NCI-H446 treated with DMSO at 0.1 percent for 48 hours (cell line): ENCODE measurements at regions not wholly inside any gene's neighbourhood (a gene's known extent, or its start where the extent isn't known, plus 50 kb on each side); places are given as distances from the start of the nearest gene placed in this dataset.
"Not testable (repeated sequence)": the region's sequence is repeated elsewhere in the genome, so short reads cannot be mapped to it uniquely, and the experiment has no call there.

ENCODE experiments used
- DNase-seq: peaks from one replicate; lab custom pipeline; 2025; lab: John Stamatoyannopoulos, UW

DNA sequence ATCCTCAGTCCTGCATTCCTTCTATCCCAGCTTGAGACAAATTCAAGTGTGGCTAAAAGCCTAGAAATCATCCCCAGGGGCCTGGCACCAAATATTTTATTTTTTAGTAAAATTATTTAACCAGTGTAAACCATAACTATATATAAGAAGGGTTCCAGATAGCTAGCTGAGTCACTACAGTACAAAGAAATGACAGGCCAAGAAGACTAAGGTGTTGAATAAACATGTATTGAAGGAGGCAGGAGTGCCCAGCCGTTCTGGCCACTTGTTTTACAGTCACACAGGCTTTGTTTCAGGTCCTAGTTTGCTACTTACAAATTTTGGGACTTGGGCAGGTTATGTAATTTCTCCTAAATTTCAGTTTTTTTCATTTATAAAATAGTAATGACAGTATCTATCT, 225.9 kb upstream of the PITX2 start:
- no peak for DNase-seq

DNA sequence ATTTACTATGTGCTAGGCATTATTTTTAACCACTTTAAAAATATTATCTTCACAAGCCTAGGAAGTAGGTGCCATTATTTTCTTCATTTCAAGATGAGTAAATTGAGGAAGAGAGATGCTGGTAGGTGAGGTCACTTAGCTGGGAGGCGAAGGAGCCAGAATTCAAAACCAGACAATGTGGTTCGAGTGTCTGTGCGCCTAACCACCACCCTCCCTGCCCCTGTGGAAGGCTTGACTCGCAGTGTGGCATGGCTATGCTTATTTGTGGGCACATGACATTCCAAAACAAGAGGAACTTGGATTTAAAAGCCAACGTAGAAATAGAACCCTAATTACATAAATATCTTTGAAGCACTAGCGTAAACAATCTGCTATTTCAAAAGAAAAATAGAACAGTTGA, 226.6 kb upstream of the PITX2 start:
- DNase-seq = no peak

DNA sequence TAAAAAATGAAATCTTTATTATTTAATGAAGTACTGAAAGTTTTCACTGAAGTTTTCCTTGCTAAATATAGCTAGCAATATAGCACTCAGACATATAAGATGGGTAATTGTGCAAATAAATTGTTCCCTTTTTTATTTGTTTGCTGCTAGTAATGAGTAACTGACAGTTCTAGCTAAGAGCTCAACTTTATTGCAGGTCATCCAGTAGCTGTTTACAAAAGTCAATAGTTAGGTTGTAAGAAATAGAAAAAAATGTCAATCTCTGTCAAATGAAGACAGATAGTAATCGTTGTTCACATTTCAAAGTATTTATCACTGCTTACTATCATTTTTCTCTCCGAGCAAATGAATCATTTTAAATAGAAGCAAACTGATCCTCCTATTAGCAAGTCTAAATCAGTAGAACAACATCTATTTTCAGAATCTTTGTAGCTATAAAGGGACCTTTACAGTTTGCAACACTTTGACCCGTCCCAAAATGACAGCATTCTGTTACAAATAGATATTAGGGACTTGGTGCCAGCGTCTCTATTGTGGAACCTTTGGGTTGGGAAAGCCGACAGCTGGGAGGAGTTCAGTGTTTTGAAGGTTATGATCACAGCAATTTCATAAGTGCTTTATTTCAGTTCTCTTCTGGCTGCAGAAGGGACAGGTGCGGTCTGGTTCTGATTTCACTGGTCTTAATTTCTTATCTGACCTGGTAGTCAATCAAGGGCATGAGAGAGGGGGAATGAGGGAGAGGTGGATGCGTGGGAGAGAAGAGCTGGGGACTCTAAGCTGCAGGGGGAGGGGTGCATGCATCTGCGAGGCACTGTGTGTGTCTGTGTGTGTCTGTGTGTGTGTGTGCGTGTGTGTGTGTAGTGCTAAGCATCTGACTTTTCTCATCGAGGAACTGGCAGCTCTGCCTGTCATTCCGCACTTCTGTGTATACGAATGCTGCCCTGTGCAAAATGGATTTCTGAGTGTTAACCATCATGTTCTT, 227.9 kb upstream of the PITX2 start:
- no peak for DNase-seq

DNA sequence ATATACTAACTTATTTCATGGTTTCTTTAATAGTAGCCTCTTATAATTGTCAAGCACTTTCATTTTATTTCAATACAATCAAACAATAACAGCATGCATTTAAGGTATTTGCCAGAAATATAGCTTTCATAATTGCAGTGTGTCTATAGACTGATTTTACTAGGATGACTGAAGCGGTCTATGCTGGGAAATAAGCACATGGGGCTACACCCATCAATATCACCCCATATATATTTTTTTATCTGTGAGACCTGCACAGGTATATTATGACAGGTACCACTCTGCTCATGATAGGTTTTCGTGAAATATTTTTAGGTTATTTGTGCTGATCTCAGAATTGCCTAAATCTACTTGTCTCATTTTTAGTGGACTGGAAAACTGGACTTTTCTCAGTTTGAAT, 229.1 kb upstream of the PITX2 start:
- DNase-seq = no peak

DNA sequence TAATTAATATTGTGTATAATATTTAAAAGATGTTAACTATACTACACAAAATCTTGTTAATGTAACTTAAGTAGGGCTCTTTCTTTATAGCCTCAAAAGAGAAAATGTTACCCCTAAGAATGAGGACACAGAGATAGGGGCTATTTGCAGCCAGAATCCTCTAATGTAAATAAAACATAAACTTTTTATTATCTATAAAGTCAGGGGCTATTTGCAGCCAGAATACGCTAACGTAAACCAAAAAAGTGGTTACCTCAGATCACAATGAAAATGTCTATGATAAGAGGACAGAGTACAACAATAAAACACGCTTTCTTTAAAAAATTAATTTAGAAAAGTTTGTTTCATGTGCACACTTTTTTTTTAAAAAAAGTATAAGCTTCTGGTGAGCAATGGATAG, 229.9 kb upstream of the PITX2 start:
- no peak for DNase-seq

DNA sequence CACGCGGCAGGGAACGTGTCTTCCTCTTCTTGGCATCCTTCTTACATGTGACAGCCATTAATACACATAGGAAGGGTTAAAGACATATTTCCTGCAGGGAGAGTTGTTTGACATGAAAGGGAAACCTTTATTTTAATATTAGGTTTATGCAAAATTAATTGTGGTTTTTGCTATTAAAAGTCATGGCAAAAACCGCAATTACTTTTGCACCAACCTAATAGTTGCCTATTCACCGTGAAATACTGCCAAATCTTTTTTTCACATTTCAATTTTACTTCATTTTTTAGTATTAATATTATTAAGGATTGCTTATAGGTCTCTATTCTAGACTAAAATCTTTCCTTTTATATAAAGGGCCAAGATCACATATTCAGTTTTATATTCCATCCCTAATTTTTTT, 230.4 kb upstream of the PITX2 start:
- no peak for DNase-seq

DNA sequence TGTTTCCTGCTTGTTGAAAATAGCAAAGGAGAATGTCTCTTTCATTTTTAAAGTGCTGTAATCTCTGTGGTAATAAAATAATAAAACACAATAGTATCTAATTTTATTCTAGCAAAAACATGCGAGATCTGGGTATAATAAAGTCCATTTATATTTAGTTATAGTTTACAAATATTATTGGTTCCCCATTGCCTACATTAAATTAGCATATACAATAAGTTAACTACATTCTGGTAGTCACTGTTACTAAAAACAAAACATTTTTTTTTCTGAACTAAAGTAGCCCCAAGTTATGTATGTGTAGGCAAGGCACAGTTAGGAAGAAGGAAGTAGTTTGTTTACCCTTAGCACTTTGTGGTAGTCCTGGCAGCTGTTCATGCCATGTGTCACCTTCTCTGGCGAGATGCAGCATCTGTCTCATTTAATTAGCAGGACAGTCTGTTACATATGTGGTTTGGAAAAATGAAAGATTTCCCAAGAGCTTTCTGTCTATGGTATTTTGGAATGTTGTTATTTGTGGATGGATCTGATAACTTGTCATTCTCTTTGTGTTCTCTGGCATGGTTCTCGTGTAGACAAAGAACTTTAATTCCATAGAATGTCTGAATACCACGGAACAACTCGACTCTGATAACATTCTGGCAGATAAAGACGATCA, 231.3 kb upstream of the PITX2 start:
- peak; percentile 51 for DNase-seq

DNA sequence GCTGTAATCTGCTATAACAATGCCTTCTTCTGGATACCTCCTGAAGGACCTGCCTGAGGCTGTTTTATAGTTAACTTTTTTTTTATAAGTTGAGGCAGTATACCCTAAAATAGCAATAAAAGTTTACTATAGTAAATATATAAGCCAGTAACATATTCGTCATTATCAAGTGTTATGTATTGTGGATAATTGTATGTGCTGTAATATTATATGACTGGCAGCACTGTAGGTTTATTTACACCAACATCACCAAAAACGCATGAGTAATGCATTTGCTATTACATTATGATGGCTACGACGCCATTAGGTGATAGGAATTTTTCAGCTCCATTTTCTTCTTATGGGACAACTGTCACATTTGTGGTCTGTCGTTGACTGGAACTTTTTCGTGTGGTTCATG, 237.2 kb upstream of the PITX2 start:
- DNase-seq = no peak

DNA sequence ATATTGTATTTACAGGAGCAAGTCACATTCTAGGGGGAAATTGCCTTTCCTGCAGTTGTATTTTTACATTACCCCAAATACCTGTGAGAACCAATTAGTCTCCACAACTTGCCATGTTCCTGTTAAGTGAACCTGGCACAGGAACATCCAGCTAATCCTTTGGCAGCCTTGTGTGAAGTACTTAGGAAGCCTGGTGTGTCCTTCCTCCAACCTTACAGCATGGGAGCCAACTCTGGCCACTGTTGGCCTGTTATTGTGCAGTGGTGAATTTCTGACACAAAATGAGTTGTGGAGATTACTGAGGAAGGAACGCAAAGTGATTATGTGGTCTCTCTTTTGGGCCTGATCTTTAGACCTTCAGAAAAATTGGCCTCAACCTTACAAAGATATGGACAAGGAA, 238.0 kb upstream of the PITX2 start:
- no peak for DNase-seq

DNA sequence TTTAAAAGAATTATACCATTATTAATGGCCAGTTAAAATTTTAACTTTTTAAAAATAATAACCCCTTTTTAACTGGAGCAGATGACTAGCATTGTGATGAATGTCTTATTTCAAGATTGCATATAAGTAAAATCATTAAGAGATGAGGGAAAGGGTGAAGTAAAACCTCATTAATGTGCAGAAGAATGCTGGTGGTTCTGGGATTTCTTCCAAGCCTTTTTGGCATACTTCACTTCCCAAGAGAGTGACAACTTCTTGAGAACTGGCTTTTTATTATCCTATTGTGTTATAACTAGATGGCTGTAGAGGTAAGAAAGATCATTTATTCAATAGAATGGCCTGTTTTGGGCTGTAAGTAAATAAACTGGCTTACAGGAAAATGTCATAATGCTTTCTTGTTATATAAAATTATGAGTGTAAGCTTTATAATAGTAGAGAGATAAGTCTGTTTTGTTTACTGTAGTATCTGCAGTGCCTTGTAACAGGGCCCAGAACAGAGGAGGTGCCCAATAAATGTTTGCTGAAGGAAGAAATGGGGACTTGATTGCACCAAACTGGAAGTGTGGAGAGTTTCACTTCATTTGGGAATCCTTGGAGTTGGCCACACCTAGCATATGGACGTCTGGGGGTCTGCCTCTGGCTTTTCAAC, 242.9 kb upstream of the PITX2 start:
- no peak for DNase-seq

DNA sequence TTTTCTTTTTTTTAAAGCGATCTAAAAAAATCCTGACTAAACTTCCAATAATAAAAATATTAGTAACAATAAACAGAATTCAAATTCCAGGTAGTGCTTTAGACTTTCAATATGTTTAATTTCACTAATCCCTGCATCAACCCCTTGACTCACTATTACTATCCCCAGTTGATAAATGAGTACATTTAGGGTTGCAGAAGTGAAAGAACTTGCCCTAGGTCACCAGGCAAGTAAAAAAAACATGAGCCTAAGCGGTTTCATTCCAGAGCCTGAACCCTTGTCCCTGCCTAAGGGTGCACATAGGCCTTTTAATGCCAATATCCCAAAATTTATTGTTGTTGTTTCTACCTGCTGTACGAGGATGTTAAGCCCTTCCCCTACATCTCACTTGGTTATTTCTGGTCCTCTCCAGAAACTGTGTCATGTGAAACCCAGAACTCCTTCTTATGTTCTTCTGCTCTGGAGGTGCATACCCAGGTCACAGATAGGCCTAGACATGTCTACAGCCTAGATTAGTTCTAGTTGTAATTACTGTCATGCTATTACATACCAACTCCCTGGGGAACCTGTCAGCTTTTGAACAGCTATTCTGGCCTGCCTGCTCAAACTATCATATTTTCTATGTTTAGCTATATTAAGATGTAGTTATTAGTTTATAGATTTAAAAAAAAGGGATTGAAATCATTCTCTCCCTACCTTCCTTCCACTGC, 244.5 kb upstream of the PITX2 start:
- no peak for DNase-seq

DNA sequence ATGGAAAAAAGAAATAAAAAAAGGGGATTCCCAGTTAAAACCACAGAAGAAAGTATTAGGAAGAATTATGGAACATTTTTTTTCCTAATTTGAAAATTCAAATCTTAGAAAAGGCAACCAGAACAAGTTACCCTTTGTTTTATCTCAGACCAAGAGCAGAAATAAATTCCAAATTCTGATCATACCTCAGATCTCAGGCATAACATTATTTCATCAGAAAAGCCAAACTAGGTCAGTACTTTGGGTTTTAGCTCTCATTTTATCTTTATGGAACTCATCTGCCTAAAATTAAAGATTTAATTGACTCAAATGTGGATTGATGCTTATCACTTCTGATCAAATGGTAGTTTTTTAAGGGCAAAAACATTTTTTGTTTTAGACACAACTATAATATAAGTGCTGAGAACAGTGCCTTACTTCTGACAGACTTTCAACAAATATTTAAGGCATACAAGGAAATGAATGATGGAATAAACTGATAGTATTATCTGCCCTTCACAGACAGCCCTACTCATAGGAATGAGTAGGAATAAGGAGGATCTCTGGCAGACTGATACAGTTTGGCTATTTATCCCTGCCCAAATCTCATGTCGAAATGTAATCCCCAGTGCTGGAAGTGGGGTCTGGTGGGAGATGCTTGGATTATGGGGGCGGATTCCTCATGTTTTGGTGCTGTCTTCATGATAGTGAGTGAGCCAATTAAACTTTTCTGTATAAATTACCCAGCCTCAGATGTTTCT, 245.3 kb upstream of the PITX2 start:
- DNase-seq = no peak

DNA sequence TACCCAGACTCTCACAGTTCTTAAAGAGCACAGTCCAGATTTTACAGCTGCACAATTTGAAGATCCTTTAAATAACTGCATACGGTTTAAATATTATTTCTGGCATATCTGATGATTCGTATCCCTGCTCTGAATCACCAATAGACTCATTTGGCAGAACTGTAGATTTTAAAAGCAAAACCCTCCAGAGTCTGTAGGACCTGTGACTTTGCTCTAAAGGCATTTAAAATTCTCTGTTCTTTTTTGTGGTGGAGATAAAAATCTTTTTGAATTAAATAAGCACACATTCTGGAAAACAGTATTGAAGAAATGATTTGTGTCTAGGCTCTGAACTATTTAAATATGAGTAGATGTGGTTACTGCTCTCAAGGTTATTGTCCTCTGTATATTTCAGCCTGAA, 246.2 kb upstream of the PITX2 start:
- no peak for DNase-seq

DNA sequence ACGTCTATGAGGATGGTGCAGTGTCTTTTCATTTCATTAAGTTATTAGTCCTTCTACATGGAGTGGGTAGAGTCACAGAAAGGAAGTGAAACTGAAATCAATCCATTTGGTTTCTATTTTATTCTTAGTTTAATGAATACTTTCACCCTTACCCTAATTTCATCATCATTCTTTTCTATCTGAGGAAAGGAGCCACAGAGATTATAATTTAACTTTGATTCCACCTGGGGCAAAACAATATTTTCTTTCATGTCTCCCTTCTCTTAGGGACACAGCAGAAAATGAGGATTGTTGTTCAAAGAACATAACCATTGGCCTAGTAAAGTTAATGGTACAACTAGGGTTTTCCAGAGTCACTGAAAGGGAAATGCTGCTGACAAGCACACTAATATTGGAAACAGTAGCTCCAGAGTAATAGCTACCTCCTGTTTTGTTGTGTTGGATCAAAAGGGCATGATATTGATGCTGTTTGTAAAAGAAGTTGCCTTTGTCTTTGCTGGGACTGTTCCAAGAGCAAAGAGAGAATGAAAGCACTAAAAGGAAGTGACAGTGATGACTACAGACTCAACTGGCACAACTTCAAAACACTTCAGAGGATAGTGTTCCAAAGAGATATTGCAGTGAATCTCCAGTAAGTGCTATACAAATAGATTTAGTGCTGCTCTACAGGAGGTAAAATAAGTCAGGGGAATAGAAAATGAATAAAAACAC, 247.1 kb upstream of the PITX2 start:
- no peak for DNase-seq

DNA sequence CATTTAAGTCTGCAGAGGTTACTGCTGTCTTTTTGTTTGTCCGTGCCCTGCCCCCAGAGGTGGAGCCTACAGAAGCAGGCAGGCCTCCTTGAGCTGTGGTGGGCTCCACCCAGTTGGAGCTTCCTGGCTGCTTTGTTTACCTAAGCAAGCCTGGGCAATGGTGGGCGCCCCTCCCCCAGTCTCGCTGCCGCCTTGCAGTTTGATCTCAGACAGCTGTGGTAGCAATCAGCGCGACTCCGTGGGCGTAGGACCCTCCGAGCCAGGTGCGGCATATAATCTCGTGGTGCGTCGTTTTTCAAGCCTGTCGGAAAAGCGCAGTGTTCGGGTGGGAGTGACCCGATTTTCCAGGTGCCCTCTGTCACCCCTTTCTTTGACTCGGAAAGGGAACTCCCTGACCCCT, 253.3 kb upstream of the PITX2 start:
- DNase-seq = not testable (repeated sequence)

DNA sequence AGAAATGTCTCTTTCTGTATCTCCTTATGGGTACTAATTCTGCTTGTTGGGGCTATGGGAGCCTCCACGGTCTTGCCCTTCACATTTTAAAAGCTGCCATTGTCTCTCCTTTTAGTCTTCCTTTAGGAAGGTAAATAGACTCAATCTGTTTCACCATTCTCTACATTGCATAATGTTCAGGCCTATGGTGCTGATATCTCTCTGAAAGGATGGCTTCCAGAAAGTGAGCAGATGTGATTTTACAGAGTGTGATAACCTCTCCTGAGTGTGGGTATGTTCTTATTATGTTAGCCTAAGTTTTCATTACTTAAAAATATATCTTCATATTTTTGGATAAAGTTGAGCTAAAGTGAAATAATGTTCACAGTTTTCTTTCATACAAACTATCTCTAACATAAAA, 254.0 kb upstream of the PITX2 start:
- DNase-seq = no peak

DNA sequence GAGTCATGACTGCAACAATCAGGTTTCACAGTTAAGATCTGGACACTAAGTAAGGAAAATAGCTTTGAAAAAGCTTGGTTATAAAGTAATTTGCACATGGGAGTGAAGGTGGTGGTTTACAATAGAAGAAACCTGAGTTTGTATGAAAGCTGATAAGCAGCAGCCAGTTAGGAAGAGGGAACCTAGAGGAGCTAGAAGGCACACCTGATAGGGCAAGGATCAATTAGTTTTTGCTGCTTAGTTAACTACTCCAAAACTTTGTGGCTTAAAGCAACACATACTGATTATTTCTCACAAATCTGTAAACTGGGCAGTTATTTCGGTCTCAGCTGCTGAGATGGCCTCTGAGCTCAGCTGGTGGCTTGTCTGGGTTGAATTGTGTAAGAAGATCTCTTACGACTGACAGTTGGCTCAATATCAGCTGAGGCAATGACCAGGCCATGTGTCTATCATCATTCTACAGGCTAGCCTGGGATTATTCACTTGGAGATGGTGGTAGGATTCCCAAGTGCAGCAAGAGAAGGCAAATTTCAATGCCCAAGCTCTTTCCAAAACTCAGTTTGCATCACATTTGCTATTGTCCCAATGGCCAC, 255.0 kb upstream of the PITX2 start:
- DNase-seq = no peak

DNA sequence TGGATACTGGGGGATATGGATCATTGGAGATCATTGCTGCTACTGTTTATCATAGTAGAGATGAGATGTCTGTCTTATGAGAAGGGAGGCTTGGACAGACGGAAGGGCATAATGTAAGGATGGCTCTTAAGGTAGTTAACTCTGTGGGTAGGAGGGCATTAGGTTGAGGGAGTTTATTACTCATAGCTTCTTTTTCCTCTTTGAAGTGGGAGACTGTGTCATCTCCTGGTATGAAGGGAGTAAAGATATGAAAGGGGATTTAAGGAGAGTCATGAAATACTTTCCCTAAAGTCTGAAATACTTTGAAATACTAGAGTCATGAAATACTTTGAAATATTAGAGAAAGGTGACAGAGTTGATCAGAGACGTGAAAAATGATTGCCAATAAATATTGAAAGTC, 255.5 kb upstream of the PITX2 start:
- no peak for DNase-seq

DNA sequence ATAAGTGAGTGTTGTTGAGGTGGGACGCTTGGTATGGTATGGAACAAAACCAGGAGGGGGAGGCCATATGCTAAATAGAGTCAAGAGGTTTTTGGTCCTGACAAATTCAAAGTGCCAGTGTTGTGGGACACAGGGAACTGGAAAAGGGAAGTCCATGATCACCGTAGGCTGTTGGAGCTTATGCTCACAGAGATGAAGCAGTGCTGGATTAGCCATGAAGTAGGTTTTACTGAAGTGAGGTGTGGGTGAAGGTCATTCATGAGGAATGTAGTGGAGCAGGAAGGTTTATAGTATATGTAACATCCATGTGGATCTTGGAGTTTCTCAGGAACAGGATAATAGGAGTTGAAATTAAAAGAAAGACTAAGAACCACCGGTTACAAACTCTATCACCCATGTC, 256.1 kb upstream of the PITX2 start:
- no peak for DNase-seq

DNA sequence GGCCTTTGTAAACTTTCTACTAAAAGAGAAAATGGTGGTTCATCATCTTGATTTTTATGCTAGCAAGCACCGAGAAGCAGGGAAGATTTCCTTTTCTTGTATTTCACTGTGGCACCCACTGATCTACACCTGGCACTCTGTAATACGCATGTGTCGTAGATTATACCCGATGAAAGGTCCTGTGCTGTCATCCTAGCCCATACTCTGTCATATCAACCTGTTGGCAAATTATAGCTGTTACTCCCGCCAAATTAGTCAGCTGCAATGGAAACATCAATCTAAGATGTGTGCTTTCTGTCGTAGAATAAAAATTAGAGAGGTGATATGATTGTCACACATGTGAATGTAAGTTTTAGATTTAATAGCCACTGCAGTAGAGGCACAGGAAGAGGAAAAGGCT, 263.4 kb upstream of the PITX2 start:
- no peak for DNase-seq

DNA sequence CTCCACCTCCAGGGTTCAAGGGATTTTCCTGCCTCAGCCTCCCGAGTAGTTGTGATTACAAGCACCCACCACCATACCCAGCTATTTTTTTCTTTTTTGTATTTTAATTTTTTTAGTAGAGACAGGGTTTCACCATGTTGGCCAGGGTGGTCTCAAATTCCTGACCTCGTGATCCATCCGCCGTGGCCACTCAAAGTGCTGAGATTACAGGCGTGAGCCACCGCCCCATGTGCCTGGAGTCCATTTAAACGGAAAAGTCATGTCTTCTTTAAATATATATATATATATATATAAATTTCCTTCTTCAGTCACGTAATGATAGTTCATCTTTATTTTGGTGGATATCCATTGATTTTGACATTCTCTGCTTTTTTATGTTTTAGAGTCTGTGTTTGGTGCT, 264.0 kb upstream of the PITX2 start:
- no peak for DNase-seq
